Neuronal stem cell (in vitro differentiated cells): ENCODE measurements at regions not wholly inside any gene's neighbourhood (a gene's known extent, or its start where the extent isn't known, plus 50 kb on each side); places are given as distances from the start of the nearest gene placed in this dataset.

Experiments used
- DNase-seq: peaks from one replicate; pipeline ENCODE4 v3.0.0-alpha.2; 2013; ENCODE audit warnings: low spot score
- H2AFZ ChIP-seq: one replicate; pipeline ENCODE4 v1.6.1; 2013; ENCODE audit warnings: mild to moderate bottlenecking, low read length, inconsistent platforms
- H2AK5ac ChIP-seq: 2 replicates; pipeline ENCODE4 v1.6.1; 2013; ENCODE audit warnings: low read depth, mild to moderate bottlenecking, inconsistent platforms, low read length, moderate library complexity, mixed read lengths
- H2BK120ac ChIP-seq: 2 replicates; pipeline ENCODE4 v1.6.1; 2013; ENCODE audit warnings: low read depth, mild to moderate bottlenecking, inconsistent platforms, low read length, moderate library complexity, mixed read lengths
- H2BK12ac ChIP-seq: one replicate; pipeline ENCODE4 v1.6.1; 2013; ENCODE audit warnings: low read length, inconsistent platforms
- H2BK15ac ChIP-seq: 2 replicates; pipeline ENCODE4 v1.6.1; 2013; ENCODE audit warnings: mild to moderate bottlenecking, low read length, inconsistent platforms, mixed read lengths
- H2BK5ac ChIP-seq: one replicate; pipeline ENCODE4 v1.6.1; 2013; ENCODE audit warnings: inconsistent platforms, mild to moderate bottlenecking, low read length, moderate library complexity
- H3K14ac ChIP-seq: one replicate; pipeline ENCODE4 v1.6.1; 2013; ENCODE audit warnings: low read length, inconsistent platforms
- H3K18ac ChIP-seq: 2 replicates; pipeline ENCODE4 v1.6.1; 2013; ENCODE audit warnings: low read length, inconsistent platforms
- H3K23ac ChIP-seq: 2 replicates; pipeline ENCODE4 v1.6.1; 2013; ENCODE audit warnings: low read depth, mild to moderate bottlenecking, mixed read lengths, low read length, inconsistent platforms; ENCODE audit not compliant: poor library complexity
- H3K27ac ChIP-seq: replicated peaks from 3 replicates; pipeline ENCODE4 v1.5.1; 2013; ENCODE audit warnings: low read length, inconsistent platforms
- H3K27me3 ChIP-seq, 3 experiments: 2 replicates each; pipeline ENCODE4 v1.6.1; 2013; ENCODE audit warnings: low read length in 3 of 3, mild to moderate bottlenecking in 2 of 3, inconsistent platforms in 1 of 3, low read depth in 1 of 3, mixed read lengths in 1 of 3, moderate library complexity in 1 of 3; ENCODE audit not compliant: control insufficient read depth in 3 of 3, insufficient read depth in 3 of 3
- H3K36me3 ChIP-seq, 2 donors: replicated peaks in 1 of 2; 2 replicates each; pipeline ENCODE4 v1.6.1; 2013; ENCODE audit warnings: low read length in 2 of 2; ENCODE audit not compliant: control insufficient read depth in 2 of 2, insufficient read depth in 2 of 2
- H3K4ac ChIP-seq: 2 replicates; pipeline ENCODE4 v1.6.1; 2013; ENCODE audit warnings: inconsistent platforms, mild to moderate bottlenecking, low read length, moderate library complexity
- H3K4me1 ChIP-seq, 2 donors: 1 replicate in 1 of 2; 2 replicates in 1 of 2; pipeline ENCODE4 v1.6.1; 2013; ENCODE audit warnings: low read length in 2 of 2, low read depth in 1 of 2; ENCODE audit not compliant: control insufficient read depth in 2 of 2, insufficient read depth in 1 of 2
- H3K4me2 ChIP-seq: one replicate; pipeline ENCODE4 v1.6.1; 2013; ENCODE audit warnings: mild to moderate bottlenecking, low read length, inconsistent platforms; ENCODE audit not compliant: insufficient read depth, poor library complexity, severe bottlenecking
- H3K4me3 ChIP-seq, 2 donors: 2 replicates each; pipeline ENCODE4 v1.5.1; 2013; ENCODE audit warnings: low read length in 2 of 2, mild to moderate bottlenecking in 2 of 2, inconsistent platforms in 1 of 2, moderate library complexity in 1 of 2
- H3K79me1 ChIP-seq: one replicate; pipeline ENCODE4 v1.6.1; 2013; ENCODE audit warnings: low read depth, mild to moderate bottlenecking, inconsistent platforms, low read length, moderate library complexity
- H3K9ac ChIP-seq: one replicate; pipeline ENCODE4 v1.6.1; 2013; ENCODE audit warnings: mild to moderate bottlenecking, low read depth, low read length, inconsistent platforms; ENCODE audit not compliant: poor library complexity
- H3K9me3 ChIP-seq, 2 donors: replicated peaks in 1 of 2; 2 replicates each; pipeline versions ENCODE3 to v1.6.1; 2013; ENCODE audit warnings: low read length in 2 of 2, mild to moderate bottlenecking in 2 of 2, inconsistent platforms in 1 of 2, low read depth in 1 of 2, mixed read lengths in 1 of 2, moderate library complexity in 1 of 2; ENCODE audit not compliant: control insufficient read depth in 2 of 2, insufficient read depth in 1 of 2
- H4K8ac ChIP-seq: one replicate; pipeline ENCODE4 v1.6.1; 2013; ENCODE audit warnings: low read depth, mild to moderate bottlenecking, inconsistent platforms, low read length, moderate library complexity
- H4K91ac ChIP-seq: one replicate; pipeline ENCODE4 v1.6.1; 2013; ENCODE audit warnings: low read length, low read depth, mild to moderate bottlenecking, inconsistent platforms; ENCODE audit not compliant: poor library complexity
- WGBS, 2 donors: extraction: QIAGEN DNeasy Blood & Tissue Kit; methylation state at CpG; one replicate each; pipeline ENCODE4 v1.1.7; 2013; ENCODE audit warnings: missing lambda C conversion rate in 2 of 2, mixed read lengths in 1 of 2; ENCODE audit not compliant: insufficient read length in 2 of 2, insufficient replicate concordance in 1 of 2; ENCODE audit errors: extremely low coverage in 2 of 2; 5-methylcytosine and 5-hydroxymethylcytosine counted together

DNA sequence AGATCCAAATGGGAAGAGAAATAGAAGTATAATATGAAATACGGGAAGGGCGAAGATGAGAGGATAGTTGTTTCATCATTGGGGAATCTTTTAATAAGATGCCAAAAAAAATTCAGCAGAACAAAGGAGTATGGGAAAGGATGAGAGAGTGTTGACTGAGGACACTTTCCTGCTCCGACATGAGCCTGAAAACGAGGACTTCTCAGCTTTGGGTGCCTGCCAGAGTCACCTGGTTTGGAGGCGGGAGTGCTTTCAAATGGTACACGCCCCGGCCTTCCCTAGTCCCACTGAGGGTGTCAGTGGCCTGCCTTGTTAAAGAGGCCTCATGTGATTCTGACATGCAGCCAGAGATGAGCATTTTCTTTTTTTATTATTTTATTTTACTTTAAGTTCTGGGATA lies 250.9 kb downstream of the ANKRD60 start:
- Histone ChIP-seq H4K91ac (no peak overlapping the region), H2BK120ac (no peak overlapping the region), H3K36me3 (no peaks in the 10 kb centered on the region), H3K27ac (no peak overlapping the region), H2BK5ac (no peak overlapping the region), H3K9me3 (peaks cover 0 to 4% of the 10 kb centered on the region in 2 donors), H3K4me1 (peaks cover 3 to 12% of the 10 kb centered on the region in 2 donors), H3K14ac (no peak overlapping the region), H3K23ac (no peak overlapping the region), H3K18ac (no peak overlapping the region), H3K79me1 (no peaks in the 10 kb centered on the region), H2AFZ (no peak overlapping the region), H3K27me3 (peaks cover 0 to 24% (median 0%) of the 10 kb centered on the region in 3 experiments), H2AK5ac (no peak overlapping the region), H4K8ac (no peak overlapping the region), H2BK12ac (no peak overlapping the region), H2BK15ac (no peak overlapping the region), H3K4ac (no peak overlapping the region), H3K4me3 (no peak overlapping the region), H3K9ac (no peak overlapping the region), H3K4me2 (no peak overlapping the region)
- DNase-seq, result no peak
- WGBS, 2 donors, result 100% methylated on average over 2 of the region's 7 CpGs

DNA sequence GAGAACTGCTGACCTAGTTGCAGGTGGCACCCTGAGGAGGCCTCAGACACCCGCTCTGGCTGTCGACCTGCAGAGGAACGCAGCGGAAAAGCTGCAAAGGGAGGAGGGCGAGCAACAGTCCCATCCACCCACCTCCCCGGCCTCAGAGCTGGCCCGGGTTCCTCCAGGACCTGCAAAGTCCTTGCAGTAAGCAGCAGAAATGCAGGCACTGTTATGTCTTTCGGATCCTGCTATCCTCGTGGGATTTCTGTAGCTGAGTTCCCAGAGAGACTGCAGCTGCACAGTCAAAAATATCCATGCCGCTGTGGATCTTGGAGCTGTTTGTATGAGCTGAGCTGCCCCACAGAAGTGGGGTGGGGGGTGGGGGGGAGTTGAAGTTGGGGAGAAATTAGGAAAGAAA lies 251.3 kb downstream of the ANKRD60 start:
- Histone ChIP-seq H3K18ac (peak overlapping the region; percentile 53), H2BK12ac (no peak overlapping the region), H3K9me3 (peaks cover 0 to 2% of the 10 kb centered on the region in 2 donors), H4K8ac (no peak overlapping the region), H3K4ac (no peak overlapping the region), H3K79me1 (no peaks in the 10 kb centered on the region), H3K36me3 (no peaks in the 10 kb centered on the region), H3K4me2 (no peak overlapping the region), H3K27ac (no peak overlapping the region), H2BK5ac (no peak overlapping the region), H3K9ac (no peak overlapping the region), H3K4me3 (no peak overlapping the region), H2BK15ac (no peak overlapping the region), H4K91ac (no peak overlapping the region), H3K27me3 (peaks cover 0 to 24% (median 0%) of the 10 kb centered on the region in 3 experiments), H3K4me1 (peaks cover 3 to 12% of the 10 kb centered on the region in 2 donors), H3K23ac (no peak overlapping the region), H2AK5ac (no peak overlapping the region), H2AFZ (no peak overlapping the region), H3K14ac (no peak overlapping the region), H2BK120ac (no peak overlapping the region)
- no peak for DNase-seq
- no CpG with 5 or more reads among the region's 10 CpGs for WGBS, 2 donors

DNA sequence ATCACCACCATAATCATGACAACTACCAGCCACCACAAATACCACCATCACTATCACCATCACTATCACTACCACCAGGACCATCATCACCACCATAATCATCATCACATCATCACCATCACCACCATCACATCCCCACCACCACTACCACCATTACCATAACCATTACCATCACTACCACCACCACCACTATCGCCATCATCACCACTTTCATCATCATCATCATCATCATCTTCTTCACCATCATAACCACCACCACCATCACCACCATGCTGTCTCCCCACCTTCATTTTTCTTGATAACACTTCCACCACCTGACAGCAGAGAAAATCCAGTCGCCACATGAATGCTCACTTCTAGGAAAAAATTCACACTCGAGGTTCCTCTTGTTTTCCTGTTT lies 253.6 kb downstream of the ANKRD60 start:
- Histone ChIP-seq H3K23ac (no peak overlapping the region), H2AK5ac (no peak overlapping the region), H3K4me2 (no peak overlapping the region), H2BK120ac (no peak overlapping the region), H3K9me3 (peaks cover 0 to 2% of the 10 kb centered on the region in 2 donors), H3K9ac (no peak overlapping the region), H2BK12ac (no peak overlapping the region), H3K14ac (no peak overlapping the region), H3K79me1 (no peaks in the 10 kb centered on the region), H3K4me3 (no peak overlapping the region), H3K18ac (no peak overlapping the region), H4K8ac (no peak overlapping the region), H3K27ac (no peak overlapping the region), H2BK5ac (no peak overlapping the region), H3K4ac (no peak overlapping the region), H3K27me3 (peaks cover 0 to 12% (median 0%) of the 10 kb centered on the region in 3 experiments), H2BK15ac (no peak overlapping the region), H3K36me3 (no peaks in the 10 kb centered on the region), H2AFZ (no peak overlapping the region), H4K91ac (no peak overlapping the region), H3K4me1 (peaks cover 0 to 2% of the 10 kb centered on the region in 2 donors)
- no peak for DNase-seq
- WGBS, 2 donors, result 100% methylated on average over 1 of the region's 3 CpGs; no CpG with 5 or more reads in 1 of the 2 donors

DNA sequence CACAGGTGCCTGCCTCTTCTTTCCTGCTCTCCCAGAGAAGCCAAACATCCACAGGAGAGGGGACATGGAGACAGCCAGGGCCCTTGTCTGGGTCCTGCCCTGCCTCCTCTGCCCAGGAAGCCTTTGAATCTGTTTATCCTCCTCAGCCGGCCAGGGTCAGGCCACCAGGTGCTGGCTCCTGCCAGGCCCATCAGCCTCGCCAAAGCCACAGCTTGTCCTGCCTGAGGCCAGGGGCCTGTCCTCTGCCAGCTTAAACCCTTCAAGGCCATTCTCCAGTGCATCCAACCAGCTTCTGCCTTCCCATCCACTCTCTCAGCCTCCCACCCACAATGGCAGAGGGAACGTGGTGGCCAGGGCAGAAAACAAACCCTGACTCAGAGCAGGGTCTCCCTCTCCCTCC lies 254.6 kb downstream of the ANKRD60 start:
- Histone ChIP-seq H2BK12ac (peak overlapping the region; percentile 24), H2AFZ (no peak overlapping the region), H2BK5ac (no peak overlapping the region), H3K14ac (no peak overlapping the region), H4K8ac (no peak overlapping the region), H3K4me3 (no peak overlapping the region), H3K27ac (no peak overlapping the region), H3K18ac (peak overlapping the region; percentile 5), H3K4me2 (no peak overlapping the region), H3K4me1 (no peaks in the 10 kb centered on the region), H4K91ac (no peak overlapping the region), H3K4ac (no peak overlapping the region), H3K27me3 (peaks cover 0 to 2% (median 0%) of the 10 kb centered on the region in 3 experiments), H2BK120ac (no peak overlapping the region), H3K23ac (no peak overlapping the region), H3K9ac (no peak overlapping the region), H3K36me3 (no peaks in the 10 kb centered on the region), H3K79me1 (no peaks in the 10 kb centered on the region), H2AK5ac (no peak overlapping the region), H3K9me3 (peaks cover 0 to 2% of the 10 kb centered on the region in 2 donors), H2BK15ac (no peak overlapping the region)
- WGBS, 2 donors, result no CpG with 5 or more reads among the region's 3 CpGs
- no peak for DNase-seq
